H1 (cell line): ENCODE measurements at regions not wholly inside any gene's neighbourhood (a gene's known extent, or its start where the extent isn't known, plus 50 kb on each side); places are given as distances from the start of the nearest gene placed in this dataset.

ENCODE experiments used
- BRCA1 ChIP-seq: IDR thresholded peaks from 2 replicates; pipeline ENCODE4 v1.6.1; 2012; ENCODE audit warnings: low read depth, low read length, improper control_type of control experiment
- CREB1 ChIP-seq: IDR thresholded peaks from 2 replicates; pipeline ENCODE4 v1.6.1; 2012; ENCODE audit warnings: inconsistent platforms
- EGR1 ChIP-seq: IDR thresholded peaks from 2 replicates; pipeline ENCODE4 v1.6.1; 2011; ENCODE audit warnings: low read depth, low read length, borderline replicate concordance
- EP300 ChIP-seq, 2 experiments: IDR thresholded peaks; 1 replicate in 1 of 2; 2 replicates in 1 of 2; pipeline ENCODE4 v1.6.1; 2011 to 2012; ENCODE audit warnings: low read depth in 2 of 2, low read length in 2 of 2, mild to moderate bottlenecking in 2 of 2, borderline replicate concordance in 1 of 2, inconsistent platforms in 1 of 2, moderate library complexity in 1 of 2
- JUND ChIP-seq: IDR thresholded peaks from 2 replicates; pipeline ENCODE4 v1.6.1; 2011; ENCODE audit warnings: mild to moderate bottlenecking, improper control_type of control experiment, low read length
- POLR2A ChIP-seq, 2 experiments: IDR thresholded peaks; 1 replicate in 1 of 2; 2 replicates in 1 of 2; pipeline ENCODE4 v1.6.1; 2011; ENCODE audit warnings: low read depth in 2 of 2, low read length in 2 of 2, mild to moderate bottlenecking in 2 of 2; ENCODE audit errors: control extremely low read depth in 1 of 2
- RAD21 ChIP-seq, 2 experiments: IDR thresholded peaks in 1 of 2; conservative IDR thresholded peaks in 1 of 2; 2 replicates each; pipeline ENCODE4 v1.6.1; 2011; ENCODE audit warnings: low read depth in 2 of 2, low read length in 2 of 2, improper control_type of control experiment in 1 of 2, inconsistent platforms in 1 of 2, mild to moderate bottlenecking in 1 of 2, moderate library complexity in 1 of 2
- SIRT6 ChIP-seq: IDR thresholded peaks from one replicate; pipeline ENCODE4 v1.7.1; 2012; ENCODE audit warnings: low read length, inconsistent platforms
- TAF7 ChIP-seq: optimal IDR thresholded peaks from 2 replicates; pipeline ENCODE3; 2011; ENCODE audit warnings: low read depth, mild to moderate bottlenecking, inconsistent platforms, low read length, moderate library complexity, borderline replicate concordance
- TCF12 ChIP-seq: IDR thresholded peaks from 2 replicates; pipeline ENCODE4 v1.6.1; 2011; ENCODE audit warnings: low read depth, mild to moderate bottlenecking, low read length
- TF ChIP-seq, protein P1 (sequence below), 3 experiments: IDR thresholded peaks; 1 replicate in 2 of 3; 2 replicates in 1 of 3; pipeline versions ENCODE4 v1.5.1 to v1.6.1; 2011; ENCODE audit warnings: low read length in 3 of 3, mild to moderate bottlenecking in 3 of 3, inconsistent platforms in 2 of 3, low read depth in 1 of 3, moderate library complexity in 1 of 3; ENCODE audit not compliant: insufficient read depth in 1 of 3; ENCODE audit errors: control extremely low read depth in 1 of 3

DNA sequence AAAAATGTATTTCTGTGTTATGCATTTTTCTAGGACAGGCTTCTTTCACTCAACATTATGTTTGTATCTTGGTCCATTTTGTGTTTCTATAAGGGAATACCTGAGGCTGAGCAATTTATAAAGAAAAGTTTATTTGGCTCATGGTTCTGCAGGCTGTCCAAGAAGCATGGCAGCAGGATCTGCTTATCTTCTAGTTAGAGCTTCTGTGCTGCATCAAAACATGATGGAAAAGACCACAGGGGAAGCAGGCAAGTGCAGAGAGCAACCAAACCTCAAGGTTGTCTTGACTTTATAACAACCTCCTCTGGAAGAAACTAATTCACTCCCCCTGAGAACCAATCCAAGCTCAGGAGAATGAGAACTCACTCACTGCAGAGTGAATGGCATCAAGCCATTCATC, 1601.0 kb upstream of the NUDT12 start:
- no peak for TF ChIP-seq EP300 (IDR thresholded peaks at IDR 0.05; ENCODE audit: borderline replicate concordance in 1 of 2, low read depth in 2 of 2, low read length in 2 of 2)
- no peak for TF ChIP-seq BRCA1
- no peak for TF ChIP-seq POLR2A (IDR thresholded peaks at IDR 0.05; ENCODE audit: control extremely low read depth in 1 of 2, low read depth in 2 of 2, low read length in 2 of 2)
- TF ChIP-seq, protein P1, sequence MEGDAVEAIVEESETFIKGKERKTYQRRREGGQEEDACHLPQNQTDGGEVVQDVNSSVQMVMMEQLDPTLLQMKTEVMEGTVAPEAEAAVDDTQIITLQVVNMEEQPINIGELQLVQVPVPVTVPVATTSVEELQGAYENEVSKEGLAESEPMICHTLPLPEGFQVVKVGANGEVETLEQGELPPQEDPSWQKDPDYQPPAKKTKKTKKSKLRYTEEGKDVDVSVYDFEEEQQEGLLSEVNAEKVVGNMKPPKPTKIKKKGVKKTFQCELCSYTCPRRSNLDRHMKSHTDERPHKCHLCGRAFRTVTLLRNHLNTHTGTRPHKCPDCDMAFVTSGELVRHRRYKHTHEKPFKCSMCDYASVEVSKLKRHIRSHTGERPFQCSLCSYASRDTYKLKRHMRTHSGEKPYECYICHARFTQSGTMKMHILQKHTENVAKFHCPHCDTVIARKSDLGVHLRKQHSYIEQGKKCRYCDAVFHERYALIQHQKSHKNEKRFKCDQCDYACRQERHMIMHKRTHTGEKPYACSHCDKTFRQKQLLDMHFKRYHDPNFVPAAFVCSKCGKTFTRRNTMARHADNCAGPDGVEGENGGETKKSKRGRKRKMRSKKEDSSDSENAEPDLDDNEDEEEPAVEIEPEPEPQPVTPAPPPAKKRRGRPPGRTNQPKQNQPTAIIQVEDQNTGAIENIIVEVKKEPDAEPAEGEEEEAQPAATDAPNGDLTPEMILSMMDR (IDR thresholded peaks at IDR 0.05; ENCODE audit: control extremely low read depth in 1 of 3, insufficient read depth in 1 of 3, low read depth in 1 of 3, low read length in 3 of 3) = no peak
- TF ChIP-seq TAF7 = no peak
- TF ChIP-seq CREB1 = no peak
- no peak for TF ChIP-seq JUND
- no peak for TF ChIP-seq TCF12
- TF ChIP-seq RAD21 (IDR thresholded peaks at IDR 0.05 in 1 of 2, conservative IDR thresholded peaks at IDR 0.05 in 1 of 2; ENCODE audit: low read depth in 2 of 2, low read length in 2 of 2) = no peak
- no peak for TF ChIP-seq EGR1
- TF ChIP-seq SIRT6 = no peak
